Testis (tissue), 2 donors: ENCODE measurements at regions not wholly inside any gene's neighbourhood (a gene's known extent, or its start where the extent isn't known, plus 50 kb on each side); places are given as distances from the start of the nearest gene placed in this dataset.

Experiments
- POLR2A ChIP-seq: fragments of 450-650 bp; IDR thresholded peaks from one replicate; pipeline ENCODE4 v1.6.1; 2017; ENCODE audit warnings: antibody characterized with exemption, mild to moderate bottlenecking, moderate library complexity
- TF ChIP-seq, protein P1 (sequence below), 3 experiments: fragments of 450-650 bp in 2 of 3; fragments of 200-600 bp in 1 of 3; sonication (generic) in 1 of 3; IDR thresholded peaks; one replicate each; pipeline ENCODE4 v1.5.1; 2016 to 2019; ENCODE audit warnings: antibody characterized with exemption in 3 of 3, mild to moderate bottlenecking in 2 of 3, moderate library complexity in 1 of 3

DNA sequence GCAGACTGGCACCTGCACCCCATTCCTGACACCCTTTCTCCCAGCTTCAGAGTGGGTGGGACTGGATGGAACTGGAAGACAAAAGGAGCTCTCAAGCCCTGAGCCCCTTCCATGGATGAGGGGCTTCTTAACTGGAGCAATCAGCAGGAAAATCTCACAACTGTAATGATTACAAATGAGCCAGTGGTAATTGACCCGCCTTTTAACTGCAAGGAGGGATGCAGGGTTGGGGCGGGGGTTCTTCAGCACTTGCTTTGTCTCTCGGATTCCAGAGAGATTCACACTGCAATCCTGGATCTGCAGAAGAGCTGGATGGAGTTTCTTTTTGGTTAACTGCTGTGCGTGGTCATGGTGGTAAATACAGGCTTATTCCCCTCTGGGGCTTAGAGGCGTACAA, 160.1 kb upstream of the SHB start:
- TF ChIP-seq, protein P1, sequence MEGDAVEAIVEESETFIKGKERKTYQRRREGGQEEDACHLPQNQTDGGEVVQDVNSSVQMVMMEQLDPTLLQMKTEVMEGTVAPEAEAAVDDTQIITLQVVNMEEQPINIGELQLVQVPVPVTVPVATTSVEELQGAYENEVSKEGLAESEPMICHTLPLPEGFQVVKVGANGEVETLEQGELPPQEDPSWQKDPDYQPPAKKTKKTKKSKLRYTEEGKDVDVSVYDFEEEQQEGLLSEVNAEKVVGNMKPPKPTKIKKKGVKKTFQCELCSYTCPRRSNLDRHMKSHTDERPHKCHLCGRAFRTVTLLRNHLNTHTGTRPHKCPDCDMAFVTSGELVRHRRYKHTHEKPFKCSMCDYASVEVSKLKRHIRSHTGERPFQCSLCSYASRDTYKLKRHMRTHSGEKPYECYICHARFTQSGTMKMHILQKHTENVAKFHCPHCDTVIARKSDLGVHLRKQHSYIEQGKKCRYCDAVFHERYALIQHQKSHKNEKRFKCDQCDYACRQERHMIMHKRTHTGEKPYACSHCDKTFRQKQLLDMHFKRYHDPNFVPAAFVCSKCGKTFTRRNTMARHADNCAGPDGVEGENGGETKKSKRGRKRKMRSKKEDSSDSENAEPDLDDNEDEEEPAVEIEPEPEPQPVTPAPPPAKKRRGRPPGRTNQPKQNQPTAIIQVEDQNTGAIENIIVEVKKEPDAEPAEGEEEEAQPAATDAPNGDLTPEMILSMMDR (IDR thresholded peaks at IDR 0.05) = no peak
- TF ChIP-seq POLR2A = no peak
